ENCODE measurements at regions not wholly inside any gene's neighbourhood (a gene's known extent, or its start where the extent isn't known, plus 50 kb on each side); places are given as distances from the start of the nearest gene placed in this dataset.

DNA sequence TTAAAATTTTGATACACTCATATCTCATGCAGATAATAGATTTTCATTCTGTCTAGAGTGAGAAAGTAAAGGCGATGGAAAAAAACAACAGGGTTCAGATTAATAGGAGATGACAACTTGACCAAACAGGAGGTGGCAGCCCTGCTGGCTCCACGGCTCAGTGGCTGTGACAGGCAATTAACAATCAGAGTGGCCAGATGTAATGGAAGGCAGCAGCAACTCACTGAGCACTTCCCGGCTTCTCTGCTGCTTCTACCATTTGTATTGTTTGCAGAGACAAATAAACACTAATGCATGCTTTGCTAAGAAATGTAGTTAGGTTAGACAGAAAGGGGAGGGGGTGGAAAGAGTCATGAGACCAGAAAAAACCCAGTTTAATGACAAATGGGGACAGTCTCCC lies 473.0 kb upstream of the SLC10A2 start:
- peaks cover 0 to 4% (median 0%) of the 10 kb centered on the region in 4 donors for H3K9me3 ChIP-seq
- no peaks in the 10 kb centered on the region for H3K36me3 ChIP-seq
- H3K4me3 ChIP-seq, result no peak overlapping the region
- no peaks in the 10 kb centered on the region for H3K4me1 ChIP-seq
- no peak for DNase-seq (ENCODE audit: extremely low spot score)
- 22% methylated on average over 3 of the region's 3 CpGs for WGBS
- H3K27ac ChIP-seq (replicated peaks in 1 of 4), result no peak overlapping the region
- no peaks in the 10 kb centered on the region for H3K27me3 ChIP-seq
- TF ChIP-seq POLR2A (IDR thresholded peaks at IDR 0.05; ENCODE audit: low read depth) (no peak), POLR2AphosphoS5 (IDR thresholded peaks at IDR 0.05) (no peak), EP300 (IDR thresholded peaks at IDR 0.05) (no peak)
- TF ChIP-seq, protein P1, sequence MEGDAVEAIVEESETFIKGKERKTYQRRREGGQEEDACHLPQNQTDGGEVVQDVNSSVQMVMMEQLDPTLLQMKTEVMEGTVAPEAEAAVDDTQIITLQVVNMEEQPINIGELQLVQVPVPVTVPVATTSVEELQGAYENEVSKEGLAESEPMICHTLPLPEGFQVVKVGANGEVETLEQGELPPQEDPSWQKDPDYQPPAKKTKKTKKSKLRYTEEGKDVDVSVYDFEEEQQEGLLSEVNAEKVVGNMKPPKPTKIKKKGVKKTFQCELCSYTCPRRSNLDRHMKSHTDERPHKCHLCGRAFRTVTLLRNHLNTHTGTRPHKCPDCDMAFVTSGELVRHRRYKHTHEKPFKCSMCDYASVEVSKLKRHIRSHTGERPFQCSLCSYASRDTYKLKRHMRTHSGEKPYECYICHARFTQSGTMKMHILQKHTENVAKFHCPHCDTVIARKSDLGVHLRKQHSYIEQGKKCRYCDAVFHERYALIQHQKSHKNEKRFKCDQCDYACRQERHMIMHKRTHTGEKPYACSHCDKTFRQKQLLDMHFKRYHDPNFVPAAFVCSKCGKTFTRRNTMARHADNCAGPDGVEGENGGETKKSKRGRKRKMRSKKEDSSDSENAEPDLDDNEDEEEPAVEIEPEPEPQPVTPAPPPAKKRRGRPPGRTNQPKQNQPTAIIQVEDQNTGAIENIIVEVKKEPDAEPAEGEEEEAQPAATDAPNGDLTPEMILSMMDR (IDR thresholded peaks at IDR 0.05), result no peak
- intact Hi-C loops (cut with DNase I), result no loop called here

DNA sequence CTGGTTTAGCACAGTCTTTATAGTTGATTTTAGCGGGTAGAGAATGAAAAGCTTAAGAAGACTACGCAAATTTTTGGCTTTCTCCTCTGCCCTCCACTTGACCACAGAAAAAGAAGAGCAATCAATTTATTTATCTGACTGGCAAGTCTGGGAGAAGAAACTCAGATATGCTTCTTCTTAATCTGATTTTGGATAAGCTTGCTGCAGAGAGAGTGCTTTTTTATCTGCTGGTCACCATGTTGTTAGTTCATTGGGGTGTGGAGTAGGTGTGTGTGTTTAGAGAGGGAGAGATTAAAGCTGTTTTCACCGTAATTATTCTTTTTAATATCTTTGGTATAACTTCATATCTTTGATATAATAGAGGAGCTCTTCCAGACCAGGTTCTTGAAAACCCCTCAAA lies 471.4 kb upstream of the SLC10A2 start:
- no peak for TF ChIP-seq POLR2AphosphoS5 (IDR thresholded peaks at IDR 0.05)
- no peak for TF ChIP-seq EP300 (IDR thresholded peaks at IDR 0.05)
- TF ChIP-seq POLR2A (IDR thresholded peaks at IDR 0.05; ENCODE audit: low read depth), result no peak
- TF ChIP-seq, protein P1 (IDR thresholded peaks at IDR 0.05), result no peak
- no peaks in the 10 kb centered on the region for H3K27me3 ChIP-seq
- no peak overlapping the region for H3K4me3 ChIP-seq
- intact Hi-C loops (cut with DNase I), result no loop called here
- no peak overlapping the region for H3K27ac ChIP-seq (replicated peaks in 1 of 4)
- H3K9me3 ChIP-seq, result peaks cover 0 to under 1% (median 0%) of the 10 kb centered on the region in 4 donors
- H3K4me1 ChIP-seq, result no peaks in the 10 kb centered on the region
- DNase-seq (ENCODE audit: extremely low spot score), result no peak
- 90% methylated on average over 3 of the region's 3 CpGs for WGBS
- H3K36me3 ChIP-seq, result no peaks in the 10 kb centered on the region

GRCh38 chr13:103531278-103531677 lies 465.1 kb upstream of the SLC10A2 start:
- H3K4me1 ChIP-seq, result no peaks in the 10 kb centered on the region
- no peaks in the 10 kb centered on the region for H3K36me3 ChIP-seq
- no peaks in the 10 kb centered on the region for H3K27me3 ChIP-seq
- no peak overlapping the region for H3K27ac ChIP-seq (replicated peaks in 1 of 4)
- no peak for TF ChIP-seq EP300 (IDR thresholded peaks at IDR 0.05)
- TF ChIP-seq POLR2A (IDR thresholded peaks at IDR 0.05; ENCODE audit: low read depth), result no peak
- TF ChIP-seq, protein P1 (IDR thresholded peaks at IDR 0.05), result no peak
- TF ChIP-seq POLR2AphosphoS5 (IDR thresholded peaks at IDR 0.05), result no peak
- H3K4me3 ChIP-seq, result no peak overlapping the region
- DNase-seq (ENCODE audit: extremely low spot score), result no peak
- H3K9me3 ChIP-seq, result no peaks in the 10 kb centered on the region
- intact Hi-C loops (cut with DNase I), result no loop called here
- 44% methylated on average over 1 of the region's 1 CpG for WGBS

GRCh38 chr13:103528437-103528836 lies 462.2 kb upstream of the SLC10A2 start:
- TF ChIP-seq POLR2AphosphoS5 (IDR thresholded peaks at IDR 0.05) (no peak), EP300 (IDR thresholded peaks at IDR 0.05) (no peak), POLR2A (IDR thresholded peaks at IDR 0.05; ENCODE audit: low read depth) (no peak)
- TF ChIP-seq, protein P1 (IDR thresholded peaks at IDR 0.05), result no peak
- H3K36me3 ChIP-seq, result no peaks in the 10 kb centered on the region
- 70% methylated on average over 2 of the region's 2 CpGs for WGBS
- no peaks in the 10 kb centered on the region for H3K9me3 ChIP-seq
- no peaks in the 10 kb centered on the region for H3K4me1 ChIP-seq
- intact Hi-C loops (cut with DNase I), result no loop called here
- no peak overlapping the region for H3K4me3 ChIP-seq
- H3K27me3 ChIP-seq, result no peaks in the 10 kb centered on the region
- H3K27ac ChIP-seq (replicated peaks in 1 of 4), result no peak overlapping the region
- DNase-seq (ENCODE audit: extremely low spot score), result no peak

GRCh38 chr13:103525530-103525929 lies 459.3 kb upstream of the SLC10A2 start:
- Histone ChIP-seq H3K4me1 (no peaks in the 10 kb centered on the region), H3K4me3 (no peak overlapping the region), H3K36me3 (no peaks in the 10 kb centered on the region), H3K27me3 (no peaks in the 10 kb centered on the region), H3K9me3 (no peaks in the 10 kb centered on the region), H3K27ac (replicated peaks in 1 of 4) (no peak overlapping the region)
- WGBS, result 95% methylated on average over 1 of the region's 1 CpG
- intact Hi-C loops (cut with DNase I), result no loop called here
- TF ChIP-seq EP300 (IDR thresholded peaks at IDR 0.05) (no peak), POLR2A (IDR thresholded peaks at IDR 0.05; ENCODE audit: low read depth) (no peak), POLR2AphosphoS5 (IDR thresholded peaks at IDR 0.05) (no peak)
- TF ChIP-seq, protein P1 (IDR thresholded peaks at IDR 0.05), result no peak
- no peak for DNase-seq (ENCODE audit: extremely low spot score)

Data from esophagus muscularis mucosa (tissue), 4 donors.